Spleen (tissue), 11 donors: ENCODE measurements at regions not wholly inside any gene's neighbourhood (a gene's known extent, or its start where the extent isn't known, plus 50 kb on each side); places are given as distances from the start of the nearest gene placed in this dataset.
"Not testable (repeated sequence)": the region's sequence is repeated elsewhere in the genome, so short reads cannot be mapped to it uniquely, and the experiment has no call there.

Experiments used
- DNase-seq: peaks from one replicate; pipeline ENCODE4 v3.0.0-alpha.2; 2020
- H3K27ac ChIP-seq, 8 donors: fragments of 200-600 bp; sonication (generic) in 7 of 8; 1 replicate in 4 of 8; 2 replicates in 4 of 8; pipeline versions ENCODE4 v1.5.0 to v1.8.0; 2016 to 2021; ENCODE audit warnings: inconsistent platforms in 4 of 8, mild to moderate bottlenecking in 4 of 8, moderate library complexity in 1 of 8
- H3K27me3 ChIP-seq, 7 donors: fragments of 200-600 bp; sonication (generic) in 6 of 7; replicated peaks in 1 of 7; 1 replicate in 4 of 7; 2 replicates in 3 of 7; pipeline versions ENCODE4 v1.5.0 to v1.8.0; 2016 to 2021; ENCODE audit warnings: inconsistent platforms in 3 of 7, mild to moderate bottlenecking in 1 of 7
- H3K36me3 ChIP-seq, 6 donors: fragments of 200-600 bp; sonication (generic) in 5 of 6; 1 replicate in 4 of 6; 2 replicates in 2 of 6; pipeline versions ENCODE4 v1.5.0 to v1.8.0; 2016 to 2021; ENCODE audit warnings: inconsistent platforms in 2 of 6
- H3K4me1 ChIP-seq, 6 donors: fragments of 200-600 bp; sonication (generic) in 5 of 6; 1 replicate in 3 of 6; 2 replicates in 3 of 6; pipeline versions ENCODE4 v1.5.0 to v1.8.0; 2016 to 2021; ENCODE audit warnings: inconsistent platforms in 3 of 6
- H3K4me3 ChIP-seq, 8 donors: fragments of 200-600 bp; sonication (generic) in 7 of 8; 1 replicate in 4 of 8; 2 replicates in 4 of 8; pipeline versions ENCODE4 v1.5.0 to v1.8.0; 2016 to 2021; ENCODE audit warnings: inconsistent platforms in 4 of 8, mild to moderate bottlenecking in 4 of 8, moderate library complexity in 2 of 8
- H3K9me3 ChIP-seq, 8 donors: fragments of 200-600 bp; sonication (generic) in 7 of 8; 1 replicate in 4 of 8; 2 replicates in 4 of 8; pipeline versions ENCODE4 v1.5.0 to v1.8.0; 2016 to 2021; ENCODE audit warnings: inconsistent platforms in 4 of 8
- POLR2A ChIP-seq, 3 donors: fragments of 450-650 bp; IDR thresholded peaks; one replicate each; pipeline ENCODE4 v1.5.1; 2017; ENCODE audit warnings: antibody characterized with exemption in 3 of 3, mild to moderate bottlenecking in 1 of 3
- POLR2AphosphoS5 ChIP-seq, 3 donors: sonication (generic); formaldehyde crosslinking; IDR thresholded peaks; one replicate each; pipeline ENCODE4 v1.5.1; 2017; ENCODE audit warnings: antibody characterized with exemption in 3 of 3
- WGBS, 5 donors: extraction: QIAGEN DNeasy Blood & Tissue Kit in 3 of 5; methylation state at CpG; one replicate each; pipeline versions ENCODE4 v1.1.5 to v1.1.7; 2013 to 2018; 5-methylcytosine and 5-hydroxymethylcytosine counted together
- intact Hi-C: fragments of 100-400 bp; cut with DNase I; formaldehyde crosslinking; loops from one replicate; pipeline ENCODE4 v1.15.0; 2023; ENCODE audit warnings: low total_unique reads
- TF ChIP-seq, protein P1 (sequence below), 11 experiments: fragments of 200-600 bp in 7 of 11; fragments of 450-650 bp in 4 of 11; sonication (generic) in 4 of 11; IDR thresholded peaks in 8 of 11; conservative IDR thresholded peaks in 3 of 11; 1 replicate in 7 of 11; 2 replicates in 4 of 11; pipeline versions ENCODE4 v1.4.0 to v1.8.0; 2016 to 2021; ENCODE audit warnings: antibody characterized with exemption in 11 of 11, inconsistent platforms in 4 of 11, mild to moderate bottlenecking in 1 of 11
- donor health status: healthy with polysubstance abuse.
- donor health status: DM: no; HTN: no; CAD: no; lungs with moderate emphysema.
- donor health status: DM: no; HTN: no; CAD: no.
- donor health status: Bipolar disorder and iron deficiency.
- donor health status: healthy.
- donor health status: DM: no; HTN: no; CAD: no.
- donor health status: DM: yes; HTN: yes; CAD: no.

- Histone ChIP-seq H3K27ac (no peak overlapping the region), H3K36me3 (no peaks in the 10 kb centered on the region), H3K4me3 (no peak overlapping the region), H3K27me3 (no peaks in the 10 kb centered on the region), H3K4me1 (no peaks in the 10 kb centered on the region), H3K9me3 (no peaks in the 10 kb centered on the region)
- TF ChIP-seq POLR2AphosphoS5 (IDR thresholded peaks at IDR 0.05) (no peak), POLR2A (IDR thresholded peaks at IDR 0.05) (no peak)
- TF ChIP-seq, protein P1, sequence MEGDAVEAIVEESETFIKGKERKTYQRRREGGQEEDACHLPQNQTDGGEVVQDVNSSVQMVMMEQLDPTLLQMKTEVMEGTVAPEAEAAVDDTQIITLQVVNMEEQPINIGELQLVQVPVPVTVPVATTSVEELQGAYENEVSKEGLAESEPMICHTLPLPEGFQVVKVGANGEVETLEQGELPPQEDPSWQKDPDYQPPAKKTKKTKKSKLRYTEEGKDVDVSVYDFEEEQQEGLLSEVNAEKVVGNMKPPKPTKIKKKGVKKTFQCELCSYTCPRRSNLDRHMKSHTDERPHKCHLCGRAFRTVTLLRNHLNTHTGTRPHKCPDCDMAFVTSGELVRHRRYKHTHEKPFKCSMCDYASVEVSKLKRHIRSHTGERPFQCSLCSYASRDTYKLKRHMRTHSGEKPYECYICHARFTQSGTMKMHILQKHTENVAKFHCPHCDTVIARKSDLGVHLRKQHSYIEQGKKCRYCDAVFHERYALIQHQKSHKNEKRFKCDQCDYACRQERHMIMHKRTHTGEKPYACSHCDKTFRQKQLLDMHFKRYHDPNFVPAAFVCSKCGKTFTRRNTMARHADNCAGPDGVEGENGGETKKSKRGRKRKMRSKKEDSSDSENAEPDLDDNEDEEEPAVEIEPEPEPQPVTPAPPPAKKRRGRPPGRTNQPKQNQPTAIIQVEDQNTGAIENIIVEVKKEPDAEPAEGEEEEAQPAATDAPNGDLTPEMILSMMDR (IDR thresholded peaks at IDR 0.05 in 8 of 11, conservative IDR thresholded peaks at IDR 0.05 in 3 of 11), result no peak
- intact Hi-C loops, result no loop called here
- no peak for DNase-seq
Observed at GRCh38 chr13:60273971-60274527, 110.3 kb upstream of the DIAPH3 start.

DNA sequence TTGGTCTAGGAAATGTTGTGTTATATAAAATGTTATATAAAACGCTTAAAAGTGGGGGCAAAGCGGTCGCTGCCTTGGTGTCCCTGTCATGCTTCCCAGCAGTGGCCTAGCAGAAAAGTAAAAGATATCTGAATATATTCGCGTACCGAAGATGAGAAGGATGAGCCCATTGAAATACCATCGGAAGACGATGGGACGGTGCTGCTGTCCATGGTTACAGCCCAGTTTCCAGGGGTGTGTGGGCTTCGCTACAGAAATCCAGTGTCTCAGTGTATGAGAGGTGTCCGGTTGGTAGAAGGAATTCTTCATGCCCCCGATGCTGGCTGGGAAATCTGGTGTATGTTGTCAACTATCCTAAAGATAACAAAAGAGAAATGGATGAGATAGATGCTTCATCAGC is 110.9 kb upstream of the DIAPH3 start:
- intact Hi-C loops, result no loop called here
- Histone ChIP-seq H3K27me3 (peaks cover 0 to 4% (median 0%) of the 10 kb centered on the region in 7 donors), H3K4me3 (no peak overlapping the region), H3K4me1 (no peaks in the 10 kb centered on the region), H3K9me3 (no peaks in the 10 kb centered on the region), H3K27ac (no peak overlapping the region), H3K36me3 (no peaks in the 10 kb centered on the region)
- TF ChIP-seq POLR2A (IDR thresholded peaks at IDR 0.05) (no peak), POLR2AphosphoS5 (IDR thresholded peaks at IDR 0.05) (no peak)
- TF ChIP-seq, protein P1 (IDR thresholded peaks at IDR 0.05 in 8 of 11, conservative IDR thresholded peaks at IDR 0.05 in 3 of 11), result no peak
- 93 to 96% (median 94%) methylated on average over 12 of the region's 12 CpGs for WGBS, 5 donors
- no peak for DNase-seq

DNA sequence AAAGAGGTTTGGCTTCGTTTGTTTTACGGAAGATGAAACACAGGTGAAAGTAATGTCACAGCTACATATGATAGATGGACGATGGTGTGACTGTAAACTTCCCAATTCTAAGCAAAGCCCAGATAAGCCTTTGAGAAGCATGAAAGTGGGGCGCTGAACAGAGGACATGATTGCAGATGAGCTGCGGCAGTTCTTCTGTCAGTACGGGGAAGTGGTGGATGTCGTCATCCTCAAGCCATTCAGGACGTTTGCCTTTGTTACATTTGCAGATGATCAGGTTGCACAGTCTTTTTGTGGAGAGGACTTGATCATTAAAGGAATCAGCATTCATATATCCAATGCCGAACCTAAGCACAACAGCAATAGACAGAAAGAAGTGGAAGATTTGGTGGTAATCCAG is 111.5 kb upstream of the DIAPH3 start:
- 55 to 95% (median 69%) methylated on average over 9 of the region's 9 CpGs for WGBS, 5 donors
- no peak for DNase-seq
- H3K27ac ChIP-seq, result no peak overlapping the region
- peaks cover 0 to 6% (median 0%) of the 10 kb centered on the region in 7 donors for H3K27me3 ChIP-seq
- no peaks in the 10 kb centered on the region for H3K4me1 ChIP-seq
- no peak overlapping the region for H3K4me3 ChIP-seq
- TF ChIP-seq POLR2A (IDR thresholded peaks at IDR 0.05) (no peak), POLR2AphosphoS5 (IDR thresholded peaks at IDR 0.05) (no peak)
- TF ChIP-seq, protein P1 (IDR thresholded peaks at IDR 0.05 in 8 of 11, conservative IDR thresholded peaks at IDR 0.05 in 3 of 11), result no peak
- no peaks in the 10 kb centered on the region for H3K9me3 ChIP-seq
- no peaks in the 10 kb centered on the region for H3K36me3 ChIP-seq
- intact Hi-C loops, result no loop called here

GRCh38 chr13:60280524-60280923 is 116.5 kb upstream of the TDRD3 start:
- H3K4me1 ChIP-seq, H3K36me3 ChIP-seq, H3K27me3 ChIP-seq, H3K9me3 ChIP-seq, intact Hi-C loops, H3K27ac ChIP-seq, DNase-seq, H3K4me3 ChIP-seq: not testable (repeated sequence)
- WGBS, 5 donors, result 86 to 100% (median 93%) methylated on average over 1 of the region's 1 CpG

DNA sequence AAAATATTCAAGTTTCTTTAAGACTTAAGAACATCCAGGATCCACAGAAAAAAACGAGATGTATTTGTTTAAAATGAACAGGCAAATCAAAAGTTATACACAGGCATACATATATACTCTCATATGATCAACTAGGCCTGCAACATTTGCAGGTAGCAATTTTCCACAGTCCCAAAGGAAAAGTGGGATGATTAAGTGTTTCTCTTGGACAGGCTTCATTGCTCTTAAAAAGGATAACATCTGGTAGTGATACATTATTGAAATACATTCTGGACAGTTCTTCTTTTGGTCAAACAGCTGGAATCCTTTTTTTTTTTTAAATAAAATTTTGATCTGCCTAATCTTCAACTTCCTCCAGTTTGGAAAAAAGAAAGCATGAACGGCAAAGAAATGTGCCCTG is 114.8 kb upstream of the TDRD3 start:
- no peaks in the 10 kb centered on the region for H3K36me3 ChIP-seq
- TF ChIP-seq, protein P1 (IDR thresholded peaks at IDR 0.05 in 8 of 11, conservative IDR thresholded peaks at IDR 0.05 in 3 of 11), result no peak
- TF ChIP-seq POLR2AphosphoS5 (IDR thresholded peaks at IDR 0.05) (no peak), POLR2A (IDR thresholded peaks at IDR 0.05) (no peak)
- DNase-seq, result no peak
- no peak overlapping the region for H3K27ac ChIP-seq
- intact Hi-C loops, result no loop called here
- H3K4me1 ChIP-seq, result no peaks in the 10 kb centered on the region
- no peak overlapping the region for H3K4me3 ChIP-seq
- H3K27me3 ChIP-seq, result peaks cover 0 to 6% (median 0%) of the 10 kb centered on the region in 7 donors
- 56 to 74% (median 67%) methylated on average over 2 of the region's 2 CpGs for WGBS, 5 donors
- no peaks in the 10 kb centered on the region for H3K9me3 ChIP-seq
